ENCODE measurements at regions not wholly inside any gene's neighbourhood (a gene's known extent, or its start where the extent isn't known, plus 50 kb on each side); places are given as distances from the start of the nearest gene placed in this dataset.

GRCh38 chr15:94769089-94769488, 537.7 kb downstream of the MCTP2 start:
- Histone ChIP-seq H3K79me2 (replicated peaks; ENCODE audit: insufficient read depth) (no peaks in the 10 kb centered on the region), H4K20me1 (replicated peaks; ENCODE audit: insufficient read depth) (no peaks in the 10 kb centered on the region), H2AFZ (no peak overlapping the region), H3K4me2 (no peak overlapping the region), H3K9me2 (ENCODE audit: insufficient read depth) (0 out of 2 replicates have a peak, but pooled peaks cover 9% of the 10 kb centered on the region), H3K36me3 (ENCODE audit: insufficient read depth) (no peaks in the 10 kb centered on the region), H3K27ac (ENCODE audit: low read depth) (no peak overlapping the region), H3K4me1 (ENCODE audit: insufficient read depth) (no peaks in the 10 kb centered on the region), H3F3A (replicated peaks; ENCODE audit: low read depth) (no peaks in the 10 kb centered on the region), H3K4me3 (no peak overlapping the region), H3K27me3 (ENCODE audit: insufficient read depth) (no peaks in the 10 kb centered on the region)
- H3K27me3 Mint-ChIP-seq (ENCODE audit: insufficient read depth, low read depth, poor library complexity), result peaks cover 5% of the 10 kb centered on the region
- H3K27ac Mint-ChIP-seq, result no peak overlapping the region
- no peaks in the 10 kb centered on the region for H3K9me3 Mint-ChIP-seq
- ATAC-seq (no peak), DNase-seq (ENCODE audit: low spot score) (no peak)
- no peaks in the 10 kb centered on the region for H3K4me1 Mint-ChIP-seq
- H3K36me3 Mint-ChIP-seq (ENCODE audit: low read depth), result no peaks in the 10 kb centered on the region
- TF ChIP-seq CREB1 (CRISPR knock-in tag; IDR thresholded peaks at IDR 0.05; ENCODE audit: low read depth) (no peak), ZNF331 (CRISPR knock-in tag; IDR thresholded peaks at IDR 0.05; ENCODE audit: low read depth) (no peak), REST (IDR thresholded peaks at IDR 0.05; ENCODE audit: unreplicated experiment) (no peak), JUNB (IDR thresholded peaks at IDR 0.05; ENCODE audit: unreplicated experiment) (no peak), EZH2phosphoT487 (IDR thresholded peaks at IDR 0.05; ENCODE audit: unreplicated experiment) (no peak)
- TF ChIP-seq, protein P1, sequence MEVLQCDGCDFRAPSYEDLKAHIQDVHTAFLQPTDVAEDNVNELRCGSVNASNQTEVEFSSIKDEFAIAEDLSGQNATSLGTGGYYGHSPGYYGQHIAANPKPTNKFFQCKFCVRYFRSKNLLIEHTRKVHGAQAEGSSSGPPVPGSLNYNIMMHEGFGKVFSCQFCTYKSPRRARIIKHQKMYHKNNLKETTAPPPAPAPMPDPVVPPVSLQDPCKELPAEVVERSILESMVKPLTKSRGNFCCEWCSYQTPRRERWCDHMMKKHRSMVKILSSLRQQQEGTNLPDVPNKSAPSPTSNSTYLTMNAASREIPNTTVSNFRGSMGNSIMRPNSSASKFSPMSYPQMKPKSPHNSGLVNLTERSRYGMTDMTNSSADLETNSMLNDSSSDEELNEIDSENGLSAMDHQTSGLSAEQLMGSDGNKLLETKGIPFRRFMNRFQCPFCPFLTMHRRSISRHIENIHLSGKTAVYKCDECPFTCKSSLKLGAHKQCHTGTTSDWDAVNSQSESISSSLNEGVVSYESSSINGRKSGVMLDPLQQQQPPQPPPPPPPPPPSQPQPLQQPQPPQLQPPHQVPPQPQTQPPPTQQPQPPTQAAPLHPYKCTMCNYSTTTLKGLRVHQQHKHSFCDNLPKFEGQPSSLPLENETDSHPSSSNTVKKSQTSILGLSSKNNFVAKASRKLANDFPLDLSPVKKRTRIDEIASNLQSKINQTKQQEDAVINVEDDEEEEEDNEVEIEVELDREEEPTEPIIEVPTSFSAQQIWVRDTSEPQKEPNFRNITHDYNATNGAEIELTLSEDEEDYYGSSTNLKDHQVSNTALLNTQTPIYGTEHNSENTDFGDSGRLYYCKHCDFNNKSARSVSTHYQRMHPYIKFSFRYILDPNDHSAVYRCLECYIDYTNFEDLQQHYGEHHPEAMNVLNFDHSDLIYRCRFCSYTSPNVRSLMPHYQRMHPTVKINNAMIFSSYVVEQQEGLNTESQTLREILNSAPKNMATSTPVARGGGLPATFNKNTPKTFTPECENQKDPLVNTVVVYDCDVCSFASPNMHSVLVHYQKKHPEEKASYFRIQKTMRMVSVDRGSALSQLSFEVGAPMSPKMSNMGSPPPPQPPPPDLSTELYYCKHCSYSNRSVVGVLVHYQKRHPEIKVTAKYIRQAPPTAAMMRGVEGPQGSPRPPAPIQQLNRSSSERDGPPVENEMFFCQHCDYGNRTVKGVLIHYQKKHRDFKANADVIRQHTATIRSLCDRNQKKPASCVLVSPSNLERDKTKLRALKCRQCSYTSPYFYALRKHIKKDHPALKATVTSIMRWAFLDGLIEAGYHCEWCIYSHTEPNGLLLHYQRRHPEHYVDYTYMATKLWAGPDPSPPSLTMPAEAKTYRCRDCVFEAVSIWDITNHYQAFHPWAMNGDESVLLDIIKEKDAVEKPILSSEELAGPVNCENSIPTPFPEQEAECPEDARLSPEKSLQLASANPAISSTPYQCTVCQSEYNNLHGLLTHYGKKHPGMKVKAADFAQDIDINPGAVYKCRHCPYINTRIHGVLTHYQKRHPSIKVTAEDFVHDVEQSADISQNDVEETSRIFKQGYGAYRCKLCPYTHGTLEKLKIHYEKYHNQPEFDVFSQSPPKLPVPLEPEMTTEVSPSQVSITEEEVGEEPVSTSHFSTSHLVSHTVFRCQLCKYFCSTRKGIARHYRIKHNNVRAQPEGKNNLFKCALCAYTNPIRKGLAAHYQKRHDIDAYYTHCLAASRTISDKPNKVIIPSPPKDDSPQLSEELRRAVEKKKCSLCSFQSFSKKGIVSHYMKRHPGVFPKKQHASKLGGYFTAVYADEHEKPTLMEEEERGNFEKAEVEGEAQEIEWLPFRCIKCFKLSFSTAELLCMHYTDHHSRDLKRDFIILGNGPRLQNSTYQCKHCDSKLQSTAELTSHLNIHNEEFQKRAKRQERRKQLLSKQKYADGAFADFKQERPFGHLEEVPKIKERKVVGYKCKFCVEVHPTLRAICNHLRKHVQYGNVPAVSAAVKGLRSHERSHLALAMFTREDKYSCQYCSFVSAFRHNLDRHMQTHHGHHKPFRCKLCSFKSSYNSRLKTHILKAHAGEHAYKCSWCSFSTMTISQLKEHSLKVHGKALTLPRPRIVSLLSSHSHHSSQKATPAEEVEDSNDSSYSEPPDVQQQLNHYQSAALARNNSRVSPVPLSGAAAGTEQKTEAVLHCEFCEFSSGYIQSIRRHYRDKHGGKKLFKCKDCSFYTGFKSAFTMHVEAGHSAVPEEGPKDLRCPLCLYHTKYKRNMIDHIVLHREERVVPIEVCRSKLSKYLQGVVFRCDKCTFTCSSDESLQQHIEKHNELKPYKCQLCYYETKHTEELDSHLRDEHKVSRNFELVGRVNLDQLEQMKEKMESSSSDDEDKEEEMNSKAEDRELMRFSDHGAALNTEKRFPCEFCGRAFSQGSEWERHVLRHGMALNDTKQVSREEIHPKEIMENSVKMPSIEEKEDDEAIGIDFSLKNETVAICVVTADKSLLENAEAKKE (CRISPR knock-in tag; IDR thresholded peaks at IDR 0.05), result no peak
- TF ChIP-seq, protein P2, sequence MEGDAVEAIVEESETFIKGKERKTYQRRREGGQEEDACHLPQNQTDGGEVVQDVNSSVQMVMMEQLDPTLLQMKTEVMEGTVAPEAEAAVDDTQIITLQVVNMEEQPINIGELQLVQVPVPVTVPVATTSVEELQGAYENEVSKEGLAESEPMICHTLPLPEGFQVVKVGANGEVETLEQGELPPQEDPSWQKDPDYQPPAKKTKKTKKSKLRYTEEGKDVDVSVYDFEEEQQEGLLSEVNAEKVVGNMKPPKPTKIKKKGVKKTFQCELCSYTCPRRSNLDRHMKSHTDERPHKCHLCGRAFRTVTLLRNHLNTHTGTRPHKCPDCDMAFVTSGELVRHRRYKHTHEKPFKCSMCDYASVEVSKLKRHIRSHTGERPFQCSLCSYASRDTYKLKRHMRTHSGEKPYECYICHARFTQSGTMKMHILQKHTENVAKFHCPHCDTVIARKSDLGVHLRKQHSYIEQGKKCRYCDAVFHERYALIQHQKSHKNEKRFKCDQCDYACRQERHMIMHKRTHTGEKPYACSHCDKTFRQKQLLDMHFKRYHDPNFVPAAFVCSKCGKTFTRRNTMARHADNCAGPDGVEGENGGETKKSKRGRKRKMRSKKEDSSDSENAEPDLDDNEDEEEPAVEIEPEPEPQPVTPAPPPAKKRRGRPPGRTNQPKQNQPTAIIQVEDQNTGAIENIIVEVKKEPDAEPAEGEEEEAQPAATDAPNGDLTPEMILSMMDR (conservative IDR thresholded peaks at IDR 0.05; ENCODE audit: low read depth in 2 of 2), result no peak
- no peak overlapping the region for H3K4me3 Mint-ChIP-seq
